Activated T-helper 17 cell treated with anti-CD3 and anti-CD28 coated beads, Interleukin-2, amount 50 U/mL, for 72 hours (primary cell): ENCODE measurements at regions not wholly inside any gene's neighbourhood (a gene's known extent, or its start where the extent isn't known, plus 50 kb on each side); places are given as distances from the start of the nearest gene placed in this dataset.

Experiments
- ATAC-seq: fragments of 150-1000 bp; cut with Tn5 transposase; replicated peaks from 2 replicates; pipeline ENCODE4 v1.10.0; 2021; ENCODE audit warnings: mild to moderate bottlenecking, moderate library complexity
- H3K27ac Mint-ChIP-seq: one replicate; pipeline ENCODE4 v1.8.0; 2022; ENCODE audit warnings: mixed read lengths
- H3K27me3 Mint-ChIP-seq: one replicate; pipeline ENCODE4 v1.8.0; 2022; ENCODE audit warnings: mixed read lengths
- H3K36me3 Mint-ChIP-seq: one replicate; pipeline ENCODE4 v1.8.0; 2022; ENCODE audit warnings: low read depth, mild to moderate bottlenecking, mixed read lengths
- H3K4me1 Mint-ChIP-seq: one replicate; pipeline ENCODE4 v1.8.0; 2022; ENCODE audit warnings: mixed read lengths
- H3K4me3 Mint-ChIP-seq: one replicate; pipeline ENCODE4 v1.8.0; 2022; ENCODE audit warnings: mild to moderate bottlenecking, mixed read lengths
- H3K9me3 Mint-ChIP-seq: one replicate; pipeline ENCODE4 v1.8.0; 2022; ENCODE audit warnings: mixed read lengths

DNA sequence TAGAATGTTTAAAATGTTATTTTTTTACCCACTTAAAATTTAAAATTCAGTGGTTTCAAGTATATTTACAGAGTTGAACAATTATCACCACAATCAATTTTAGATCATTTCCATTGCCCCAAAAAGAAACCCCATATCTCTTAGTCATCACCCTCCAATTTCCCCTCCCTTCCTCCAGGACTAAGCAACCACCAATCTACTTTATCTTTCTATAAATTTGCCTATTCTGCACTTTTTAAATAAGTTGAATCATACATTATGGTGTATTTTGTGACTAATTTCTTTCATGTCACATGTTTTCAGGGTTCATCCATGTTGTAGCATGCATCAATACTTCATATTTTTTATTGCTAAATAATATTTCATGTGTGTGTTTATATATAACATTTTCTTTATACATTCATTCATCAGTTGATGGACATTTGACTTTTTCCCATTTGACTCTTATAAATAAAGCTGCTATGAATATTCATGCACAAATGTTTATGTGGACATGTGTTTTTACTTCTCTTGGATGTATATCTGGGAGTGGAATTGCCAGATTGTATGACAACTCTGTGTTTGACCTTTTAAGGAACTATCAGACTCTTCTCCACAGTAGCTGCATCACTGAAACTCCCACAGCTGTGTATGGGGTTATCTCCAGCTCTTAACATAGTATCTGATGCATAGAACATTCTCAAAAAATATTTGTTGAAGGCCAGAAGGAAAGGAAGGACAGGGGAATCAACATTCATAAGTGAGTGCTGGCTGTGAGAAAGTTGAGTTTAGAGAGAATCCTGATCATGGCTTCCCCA is 107.8 kb upstream of the OXGR1 start:
- Mint-ChIP-seq H3K4me3 (no peak overlapping the region), H3K27ac (no peak overlapping the region), H3K27me3 (no peaks in the 10 kb centered on the region), H3K4me1 (peaks cover 6% of the 10 kb centered on the region), H3K36me3 (no peaks in the 10 kb centered on the region), H3K9me3 (no peaks in the 10 kb centered on the region)
- ATAC-seq = peak; percentile 60

DNA sequence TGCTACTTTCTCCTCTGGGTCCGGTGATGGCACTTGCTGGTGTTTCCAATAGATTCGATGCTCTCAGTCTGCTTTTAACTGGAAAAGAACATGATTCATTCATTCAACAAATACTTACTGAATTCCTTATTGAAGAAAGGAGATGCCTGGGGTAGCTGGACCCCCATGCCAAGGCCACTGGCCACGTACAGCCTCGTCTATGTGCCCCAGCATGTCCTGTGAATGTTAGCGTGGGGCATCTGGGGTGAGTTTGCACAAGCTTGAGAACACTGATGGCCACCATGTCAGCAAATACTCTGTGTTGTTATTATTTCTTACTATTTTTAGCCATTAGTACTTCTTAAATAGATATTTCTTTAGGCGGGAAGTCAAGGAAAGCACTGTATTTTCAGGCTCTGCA is 112.0 kb upstream of the OXGR1 start:
- peaks cover 14% of the 10 kb centered on the region for H3K4me1 Mint-ChIP-seq
- no peak for ATAC-seq
- no peaks in the 10 kb centered on the region for H3K36me3 Mint-ChIP-seq
- H3K4me3 Mint-ChIP-seq = no peak overlapping the region
- H3K27me3 Mint-ChIP-seq = no peaks in the 10 kb centered on the region
- no peaks in the 10 kb centered on the region for H3K9me3 Mint-ChIP-seq
- no peak overlapping the region for H3K27ac Mint-ChIP-seq

DNA sequence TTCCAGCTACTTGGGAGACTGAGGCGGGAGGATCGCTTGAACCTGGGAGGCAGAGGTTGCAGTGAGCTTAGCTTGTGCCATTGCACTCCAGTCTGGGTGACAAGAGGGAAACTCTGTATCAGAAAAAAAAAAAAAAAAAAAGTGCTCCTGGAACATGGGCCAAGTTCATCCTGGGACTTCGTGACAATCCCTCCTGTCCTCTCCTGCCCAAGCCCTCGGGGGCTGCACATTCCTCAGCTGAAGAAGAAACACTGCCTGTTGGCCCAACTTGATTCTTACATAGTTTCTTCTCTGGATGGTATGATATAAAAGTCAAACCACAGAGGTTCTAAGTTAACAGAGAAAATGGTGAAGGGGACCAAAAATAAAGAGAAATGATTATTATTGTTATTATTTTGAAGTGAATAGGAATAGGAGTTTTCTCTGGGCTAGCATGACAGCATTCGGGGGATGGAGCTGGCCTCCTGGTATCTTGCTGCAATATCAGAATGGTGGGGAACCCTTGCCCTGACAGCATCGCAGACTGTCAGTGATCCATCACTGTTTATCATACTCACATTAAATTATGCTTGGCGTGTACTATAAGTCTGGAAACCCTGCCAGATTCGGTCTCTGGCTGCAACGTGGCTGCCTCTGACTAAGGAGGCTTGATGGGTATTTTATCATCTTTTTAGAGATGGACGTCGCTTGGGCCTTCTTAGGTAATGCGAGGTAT is 113.7 kb upstream of the OXGR1 start:
- H3K4me3 Mint-ChIP-seq = no peak overlapping the region
- no peaks in the 10 kb centered on the region for H3K9me3 Mint-ChIP-seq
- no peaks in the 10 kb centered on the region for H3K36me3 Mint-ChIP-seq
- no peaks in the 10 kb centered on the region for H3K27me3 Mint-ChIP-seq
- H3K4me1 Mint-ChIP-seq = peaks cover 7% of the 10 kb centered on the region
- no peak for ATAC-seq
- H3K27ac Mint-ChIP-seq = no peak overlapping the region

DNA sequence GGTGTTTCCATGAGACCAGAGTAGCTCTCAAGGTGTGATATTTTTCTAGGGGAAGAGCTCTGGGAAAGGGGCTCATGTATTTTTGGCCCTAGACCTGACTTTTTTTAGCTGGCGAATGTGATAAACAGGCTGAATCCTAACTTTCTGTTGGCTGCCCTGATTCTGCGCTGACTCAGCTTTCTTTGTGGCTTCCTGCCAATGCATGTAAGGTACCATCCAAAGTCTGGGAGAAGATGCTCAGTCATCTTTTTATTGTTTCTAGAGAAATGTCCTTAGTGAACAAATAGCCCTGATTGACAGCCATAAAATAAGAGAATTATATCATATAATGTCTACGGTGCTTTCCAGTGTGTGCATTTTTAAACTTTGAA is 113.6 kb upstream of the MBNL2 start:
- Mint-ChIP-seq H3K4me1 (peaks cover 10% of the 10 kb centered on the region), H3K4me3 (no peak overlapping the region), H3K27me3 (no peaks in the 10 kb centered on the region), H3K27ac (no peak overlapping the region), H3K9me3 (no peaks in the 10 kb centered on the region), H3K36me3 (no peaks in the 10 kb centered on the region)
- ATAC-seq = no peak

DNA sequence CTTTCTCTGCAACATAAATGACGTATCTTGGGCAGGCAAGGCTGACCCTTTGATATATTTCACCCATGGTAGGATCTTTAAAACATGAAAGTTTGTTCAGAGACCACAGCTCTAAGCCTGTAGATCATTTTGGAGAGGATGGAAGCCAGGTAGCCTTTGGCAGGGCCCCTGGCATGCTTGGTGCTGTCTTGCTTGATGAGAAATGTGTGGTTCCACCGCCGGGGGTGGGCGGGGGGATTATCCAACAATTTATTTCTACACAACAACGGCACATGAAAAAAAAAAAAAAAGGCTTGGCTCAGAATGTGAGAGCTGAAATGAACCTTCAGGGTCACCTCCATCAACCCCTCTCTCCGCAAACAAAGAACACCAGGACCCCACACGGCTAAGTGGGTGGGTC is 112.9 kb upstream of the MBNL2 start:
- H3K4me1 Mint-ChIP-seq = peaks cover 13% of the 10 kb centered on the region
- H3K4me3 Mint-ChIP-seq = no peak overlapping the region
- H3K36me3 Mint-ChIP-seq = no peaks in the 10 kb centered on the region
- no peak overlapping the region for H3K27ac Mint-ChIP-seq
- H3K9me3 Mint-ChIP-seq = no peaks in the 10 kb centered on the region
- H3K27me3 Mint-ChIP-seq = no peaks in the 10 kb centered on the region
- no peak for ATAC-seq

DNA sequence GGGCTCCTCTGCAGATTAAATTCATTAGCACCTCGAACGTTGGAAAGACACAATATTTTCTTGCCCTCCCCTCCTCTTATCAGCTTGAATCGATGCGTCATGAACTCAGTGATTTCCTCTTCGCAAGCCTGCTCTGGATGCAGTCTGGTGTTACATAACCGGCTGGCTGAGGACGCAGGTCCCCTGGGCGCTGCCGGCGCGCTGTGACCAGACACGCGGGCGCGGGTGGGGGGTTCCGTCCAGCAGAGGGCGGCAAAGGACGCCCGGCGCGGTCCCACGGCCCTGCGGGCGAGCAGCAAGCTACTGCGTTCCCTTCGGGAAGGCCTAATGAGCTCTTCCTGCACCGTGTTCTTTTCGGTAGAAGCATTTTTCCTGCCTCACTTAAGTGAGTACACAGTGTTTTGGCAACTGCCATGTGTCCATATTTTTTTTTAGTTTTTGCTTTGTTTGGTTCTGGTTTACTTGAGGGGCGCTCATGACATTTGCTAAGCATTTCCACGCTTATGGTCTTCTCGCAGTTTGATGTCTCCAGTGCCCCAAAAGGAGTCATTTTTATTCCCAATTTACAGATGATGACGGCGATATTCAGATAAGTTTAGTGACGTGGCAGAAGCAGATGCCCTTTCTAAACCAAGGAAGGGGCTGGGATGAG is 112.2 kb upstream of the MBNL2 start:
- Mint-ChIP-seq H3K4me1 (peaks cover 13% of the 10 kb centered on the region), H3K9me3 (no peaks in the 10 kb centered on the region), H3K36me3 (no peaks in the 10 kb centered on the region), H3K27me3 (no peaks in the 10 kb centered on the region), H3K27ac (no peak overlapping the region), H3K4me3 (peak overlapping the region; percentile 21)
- ATAC-seq = peak; percentile 97

DNA sequence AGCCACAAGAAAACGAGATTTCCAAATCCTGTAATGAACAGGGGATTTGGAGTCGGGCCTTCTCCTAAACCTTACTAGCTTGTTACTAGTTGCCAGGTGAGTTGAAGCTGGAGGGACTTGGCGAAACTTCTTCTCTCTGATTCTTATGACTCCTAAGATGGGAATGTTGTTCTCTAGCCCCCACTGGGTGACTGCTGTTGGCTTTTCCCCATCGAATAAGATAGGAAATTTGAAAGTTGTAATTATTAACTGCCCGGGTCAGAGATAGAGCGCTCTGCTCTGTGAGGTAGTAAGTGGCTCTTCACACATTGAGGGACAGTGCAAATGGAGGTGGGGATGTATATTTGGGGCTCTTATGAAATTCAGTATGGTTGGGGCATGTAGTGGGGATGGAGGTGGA is 111.2 kb upstream of the MBNL2 start:
- no peaks in the 10 kb centered on the region for H3K9me3 Mint-ChIP-seq
- no peak overlapping the region for H3K4me3 Mint-ChIP-seq
- H3K27ac Mint-ChIP-seq = no peak overlapping the region
- no peak for ATAC-seq
- no peaks in the 10 kb centered on the region for H3K36me3 Mint-ChIP-seq
- peaks cover 3% of the 10 kb centered on the region for H3K27me3 Mint-ChIP-seq
- peaks cover 13% of the 10 kb centered on the region for H3K4me1 Mint-ChIP-seq

DNA sequence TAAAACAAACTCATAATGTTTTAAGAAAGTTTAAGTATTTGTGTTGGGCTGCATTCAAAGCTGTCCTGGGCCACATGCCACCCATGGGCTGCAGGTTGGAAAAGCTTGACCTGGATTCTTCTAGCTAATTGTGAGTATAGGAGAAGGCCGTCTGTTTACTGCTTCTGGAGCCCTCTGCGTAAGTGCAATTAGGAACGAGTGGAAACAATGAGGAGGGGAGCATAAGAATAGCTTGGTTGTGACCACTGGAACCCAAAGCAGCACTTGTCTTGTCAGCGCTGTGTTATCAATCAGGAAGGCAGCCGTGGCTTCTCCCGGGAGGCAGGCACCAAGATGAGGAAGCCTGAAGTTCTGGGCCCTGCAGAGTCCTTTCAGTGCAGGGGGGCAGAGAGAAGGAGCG is 110.4 kb upstream of the MBNL2 start:
- H3K27ac Mint-ChIP-seq = no peak overlapping the region
- no peak for ATAC-seq
- H3K4me3 Mint-ChIP-seq = no peak overlapping the region
- peaks cover 3% of the 10 kb centered on the region for H3K27me3 Mint-ChIP-seq
- no peaks in the 10 kb centered on the region for H3K36me3 Mint-ChIP-seq
- H3K4me1 Mint-ChIP-seq = peaks cover 13% of the 10 kb centered on the region
- no peaks in the 10 kb centered on the region for H3K9me3 Mint-ChIP-seq

DNA sequence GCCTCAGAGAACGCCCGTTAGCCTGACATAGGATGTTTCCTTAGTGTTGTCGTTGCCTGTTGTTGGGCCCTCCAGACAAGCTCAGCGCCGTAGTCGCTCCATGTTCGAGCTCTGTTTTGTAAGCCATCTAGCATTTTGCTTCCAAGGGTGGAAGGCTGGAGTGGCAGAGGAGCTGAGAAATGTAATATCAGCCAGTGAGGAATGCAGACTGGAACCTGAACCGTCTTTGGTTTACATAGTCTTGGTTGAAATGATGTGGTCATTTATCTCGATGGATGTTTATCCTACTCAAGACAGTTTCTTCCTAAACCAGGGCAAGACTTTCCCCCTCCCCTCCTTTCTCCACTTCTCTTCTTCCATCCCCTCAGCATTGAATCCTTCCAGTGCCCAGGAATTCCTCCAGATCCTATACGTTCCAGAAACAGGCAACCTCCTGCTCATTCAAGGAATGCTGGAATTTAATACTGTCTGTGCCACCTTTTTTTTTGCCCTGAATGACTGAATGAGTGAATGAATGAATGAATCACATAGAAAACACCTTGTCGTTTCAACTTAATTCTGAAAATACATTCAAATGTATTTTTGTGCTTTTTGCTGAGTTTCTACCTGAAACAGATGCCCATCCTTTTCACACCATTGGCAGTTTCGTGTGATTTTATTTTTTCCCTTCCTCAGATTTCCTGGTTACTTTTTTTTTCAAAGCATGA is 109.5 kb upstream of the MBNL2 start:
- Mint-ChIP-seq H3K9me3 (no peaks in the 10 kb centered on the region), H3K4me1 (peaks cover 13% of the 10 kb centered on the region), H3K36me3 (no peaks in the 10 kb centered on the region), H3K4me3 (no peak overlapping the region), H3K27ac (no peak overlapping the region), H3K27me3 (peaks cover 3% of the 10 kb centered on the region)
- no peak for ATAC-seq

DNA sequence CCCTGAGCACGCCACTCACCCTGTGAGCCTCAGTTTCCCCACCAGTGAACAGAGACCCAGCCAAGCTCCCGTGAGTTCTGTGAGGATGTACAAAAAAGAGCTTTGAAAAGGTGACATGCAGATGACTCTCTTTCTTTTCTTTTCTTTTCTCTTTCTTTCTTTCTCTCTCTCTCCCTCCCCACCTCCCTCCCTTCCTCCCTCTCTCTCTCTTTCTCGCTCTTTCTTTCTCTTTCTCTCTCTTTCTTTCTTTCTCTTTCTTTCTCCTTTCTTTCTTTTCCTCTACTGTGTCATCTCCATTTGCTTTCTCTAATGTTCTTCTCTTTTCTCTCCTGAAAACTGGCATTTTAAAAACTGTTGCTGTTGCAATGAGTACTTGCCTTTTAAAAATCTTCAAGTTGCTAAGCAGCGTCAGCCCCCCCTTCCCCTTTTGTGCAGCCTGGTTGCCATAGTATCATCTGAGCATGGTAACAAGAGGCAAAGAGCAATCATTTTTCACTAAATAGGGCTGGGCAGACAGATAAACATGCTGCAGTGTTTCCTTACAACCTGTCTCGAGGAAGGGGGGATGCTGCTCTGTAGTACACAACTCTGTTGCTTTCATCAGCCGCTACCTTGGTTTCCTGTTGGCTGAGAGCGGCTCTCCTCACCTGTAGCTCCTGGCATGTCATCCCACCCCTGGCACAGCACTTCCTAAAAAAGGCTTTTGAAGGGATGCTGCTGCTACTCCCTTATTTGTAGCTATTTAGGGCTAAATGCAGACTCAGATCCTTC is 108.7 kb upstream of the MBNL2 start:
- Mint-ChIP-seq H3K27me3 (peaks cover 11% of the 10 kb centered on the region), H3K27ac (no peak overlapping the region), H3K4me3 (no peak overlapping the region), H3K9me3 (no peaks in the 10 kb centered on the region), H3K4me1 (peaks cover 13% of the 10 kb centered on the region), H3K36me3 (no peaks in the 10 kb centered on the region)
- no peak for ATAC-seq

DNA sequence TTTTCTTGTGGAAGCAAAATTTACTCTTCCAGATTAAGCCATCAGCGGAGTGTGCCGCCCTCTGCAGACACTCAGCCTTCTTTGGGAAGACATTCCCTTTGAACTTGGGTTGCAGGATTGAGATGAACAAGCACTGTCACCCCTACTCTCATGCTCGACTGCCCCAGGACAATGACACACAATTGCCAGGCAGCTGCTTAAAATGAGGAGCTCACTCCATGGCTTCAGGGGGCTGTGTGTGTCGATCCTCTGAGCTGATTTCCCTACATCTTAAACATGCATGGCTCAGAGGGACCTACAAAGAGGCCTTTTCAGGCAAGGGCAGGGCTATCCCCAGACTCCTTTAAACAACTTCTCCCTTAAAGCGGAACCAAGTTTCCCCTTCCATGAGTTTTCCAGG is 107.5 kb upstream of the MBNL2 start:
- no peak for ATAC-seq

DNA sequence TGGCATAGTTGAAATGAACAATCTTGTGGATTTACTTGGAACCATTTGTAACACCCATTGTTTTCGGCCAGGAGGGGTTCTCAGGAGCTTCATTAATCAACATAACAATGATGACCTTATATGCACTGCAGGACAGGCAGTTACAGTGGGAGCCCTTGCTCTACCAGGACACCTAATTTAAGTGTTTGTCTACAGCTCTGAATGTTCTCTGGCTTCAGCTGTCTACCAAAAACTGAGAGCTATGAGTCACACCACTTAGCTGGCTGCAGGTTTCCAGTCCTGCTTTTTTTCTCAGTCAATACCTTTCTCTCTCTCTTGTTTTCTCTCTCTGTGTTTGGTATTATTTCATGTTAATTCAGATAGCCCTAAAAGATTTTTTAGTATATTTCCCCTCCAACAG is 105.4 kb upstream of the MBNL2 start:
- Mint-ChIP-seq H3K27ac (no peak overlapping the region), H3K27me3 (peaks cover 23% of the 10 kb centered on the region), H3K36me3 (no peaks in the 10 kb centered on the region), H3K4me1 (peaks cover 6% of the 10 kb centered on the region), H3K9me3 (no peaks in the 10 kb centered on the region), H3K4me3 (no peak overlapping the region)
- ATAC-seq = peak; percentile 80

More for the DNA sequence above, 107.5 kb upstream of the MBNL2 start:
- Mint-ChIP-seq H3K4me1 (peaks cover 12% of the 10 kb centered on the region), H3K27me3 (peaks cover 20% of the 10 kb centered on the region), H3K4me3 (no peak overlapping the region), H3K9me3 (no peaks in the 10 kb centered on the region), H3K27ac (no peak overlapping the region), H3K36me3 (no peaks in the 10 kb centered on the region)

DNA sequence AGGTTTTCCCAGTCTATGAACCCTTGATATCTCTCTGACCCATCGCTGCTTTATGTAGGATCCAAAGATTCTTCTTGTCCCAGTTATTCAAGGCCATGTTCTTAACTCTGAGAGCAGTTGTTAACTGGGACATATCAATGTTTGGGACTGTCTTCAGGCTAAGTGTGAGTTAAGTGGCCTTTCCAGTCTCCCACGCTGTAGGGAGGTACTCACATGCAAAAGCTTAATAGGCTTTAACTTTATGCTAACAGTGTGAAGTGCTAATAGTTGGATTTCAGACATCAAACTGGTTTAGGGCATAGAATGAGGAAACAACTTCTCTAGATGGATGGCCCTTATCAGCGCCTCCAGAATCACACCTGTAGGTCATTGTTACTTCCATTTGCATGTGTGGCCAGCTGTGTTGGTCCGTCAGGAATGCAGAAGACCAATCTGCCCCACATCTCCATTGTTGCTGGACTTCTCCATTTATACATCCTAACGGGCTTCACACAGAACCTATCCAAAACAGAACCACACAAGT is 104.7 kb upstream of the MBNL2 start:
- no peaks in the 10 kb centered on the region for H3K36me3 Mint-ChIP-seq

DNA sequence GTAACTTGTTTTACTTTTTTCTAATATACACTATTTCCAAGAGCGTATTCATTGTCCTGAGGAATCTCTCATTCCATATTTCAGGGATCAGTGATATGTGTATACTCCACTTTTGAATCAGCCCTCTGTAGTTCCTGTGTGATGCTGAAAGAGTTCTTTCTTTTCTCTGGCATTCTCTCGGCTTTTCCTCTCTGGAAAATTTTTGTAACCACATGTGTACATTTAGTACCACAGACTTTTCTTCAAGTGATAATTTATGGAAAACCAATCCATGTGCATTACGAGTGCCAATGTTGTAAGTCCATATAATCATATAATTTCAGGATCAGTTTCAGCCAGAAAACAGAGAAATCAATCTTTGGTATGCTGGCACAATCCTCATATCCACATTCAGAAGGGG is 102.2 kb upstream of the MBNL2 start:
- Mint-ChIP-seq H3K9me3 (no peaks in the 10 kb centered on the region), H3K27ac (no peak overlapping the region), H3K4me1 (no peaks in the 10 kb centered on the region), H3K4me3 (no peak overlapping the region), H3K27me3 (peaks cover 38% of the 10 kb centered on the region), H3K36me3 (no peaks in the 10 kb centered on the region)
- ATAC-seq = no peak

More for the DNA sequence above, 104.7 kb upstream of the MBNL2 start:
- no peak overlapping the region for H3K27ac Mint-ChIP-seq
- H3K4me3 Mint-ChIP-seq = no peak overlapping the region
- peaks cover 23% of the 10 kb centered on the region for H3K27me3 Mint-ChIP-seq
- ATAC-seq = no peak
- H3K4me1 Mint-ChIP-seq = peaks cover 6% of the 10 kb centered on the region
- no peaks in the 10 kb centered on the region for H3K9me3 Mint-ChIP-seq
